Transverse colon (tissue), 4 donors: ENCODE measurements at regions not wholly inside any gene's neighbourhood (a gene's known extent, or its start where the extent isn't known, plus 50 kb on each side); places are given as distances from the start of the nearest gene placed in this dataset.

Experiments
- DNase-seq: peaks from one replicate; pipeline ENCODE4 v3.0.0-alpha.2; 2019
- H3K27ac ChIP-seq, 4 donors: fragments of 200-600 bp; sonication (generic); 2 replicates each; pipeline ENCODE4 v1.5.1; 2016 to 2018; ENCODE audit warnings: inconsistent platforms in 4 of 4
- H3K27me3 ChIP-seq: fragments of 200-600 bp; sonication (generic); 2 replicates; pipeline ENCODE4 v1.5.1; 2017; ENCODE audit warnings: inconsistent platforms
- H3K36me3 ChIP-seq, 4 donors: fragments of 200-600 bp; sonication (generic); 2 replicates each; pipeline ENCODE4 v1.5.1; 2017 to 2019; ENCODE audit warnings: inconsistent platforms in 4 of 4
- H3K4me1 ChIP-seq, 4 donors: fragments of 200-600 bp; sonication (generic); 2 replicates each; pipeline ENCODE4 v1.5.1; 2017 to 2020; ENCODE audit warnings: inconsistent platforms in 4 of 4
- H3K4me3 ChIP-seq, 4 donors: fragments of 200-600 bp; sonication (generic); 1 replicate in 1 of 4; 2 replicates in 3 of 4; pipeline versions ENCODE4 v1.5.1 to v1.6.1; 2017 to 2019; ENCODE audit warnings: inconsistent platforms in 4 of 4
- H3K9me3 ChIP-seq, 2 donors: fragments of 200-600 bp; sonication (generic); 2 replicates each; pipeline ENCODE4 v1.5.1; 2017 to 2019; ENCODE audit warnings: inconsistent platforms in 2 of 2
- EP300 ChIP-seq: sonication (generic); formaldehyde crosslinking; IDR thresholded peaks from one replicate; pipeline ENCODE4 v1.6.1; 2017; ENCODE audit warnings: antibody characterized with exemption, low read depth
- POLR2A ChIP-seq: fragments of 450-650 bp; IDR thresholded peaks from one replicate; pipeline ENCODE4 v1.6.1; 2016; ENCODE audit warnings: antibody characterized with exemption, mild to moderate bottlenecking, moderate library complexity
- POLR2AphosphoS5 ChIP-seq, 3 donors: sonication (generic); formaldehyde crosslinking; IDR thresholded peaks; one replicate each; pipeline ENCODE4 v1.6.1; 2016; ENCODE audit warnings: antibody characterized with exemption in 3 of 3
- WGBS, 2 donors: methylation state at CpG; one replicate each; pipeline ENCODE4 v1.1.5; 2018; ENCODE audit warnings: low coverage in 1 of 2; 5-methylcytosine and 5-hydroxymethylcytosine counted together
- in situ Hi-C, 4 donors: fragments of 200-750 bp; cut with MboI; loops; one replicate each; pipeline versions ENCODE4 v1.15.0 to v1.15.1; 2017; ENCODE audit warnings: low sequenced_read_pairs in 3 of 4, low pct_ligation_motif_present in 1 of 4, low pct_unique_long_range_greater_than_20kb in 1 of 4
- intact Hi-C: fragments of 100-400 bp; cut with DNase I; formaldehyde crosslinking; loops from one replicate; pipeline ENCODE4 v1.15.1; 2023; ENCODE audit warnings: low total_unique reads
- TF ChIP-seq, protein P1 (sequence below), 5 experiments: fragments of 200-600 bp in 3 of 5; fragments of 450-650 bp in 2 of 5; sonication (generic) in 3 of 5; IDR thresholded peaks; 1 replicate in 2 of 5; 2 replicates in 3 of 5; pipeline ENCODE4 v1.5.1; 2016 to 2017; ENCODE audit warnings: antibody characterized with exemption in 5 of 5, inconsistent platforms in 3 of 5, mild to moderate bottlenecking in 2 of 5, moderate library complexity in 1 of 5

- intact Hi-C loops (no loop called here), in situ Hi-C loops (no loop called here)
- Histone ChIP-seq H3K4me3 (no peak overlapping the region), H3K9me3 (no peaks in the 10 kb centered on the region), H3K27me3 (no peaks in the 10 kb centered on the region), H3K36me3 (no peaks in the 10 kb centered on the region), H3K27ac (no peak overlapping the region), H3K4me1 (no peaks in the 10 kb centered on the region)
- no peak for DNase-seq
- TF ChIP-seq POLR2A: no peak
- no peak for TF ChIP-seq EP300
- TF ChIP-seq, protein P1, sequence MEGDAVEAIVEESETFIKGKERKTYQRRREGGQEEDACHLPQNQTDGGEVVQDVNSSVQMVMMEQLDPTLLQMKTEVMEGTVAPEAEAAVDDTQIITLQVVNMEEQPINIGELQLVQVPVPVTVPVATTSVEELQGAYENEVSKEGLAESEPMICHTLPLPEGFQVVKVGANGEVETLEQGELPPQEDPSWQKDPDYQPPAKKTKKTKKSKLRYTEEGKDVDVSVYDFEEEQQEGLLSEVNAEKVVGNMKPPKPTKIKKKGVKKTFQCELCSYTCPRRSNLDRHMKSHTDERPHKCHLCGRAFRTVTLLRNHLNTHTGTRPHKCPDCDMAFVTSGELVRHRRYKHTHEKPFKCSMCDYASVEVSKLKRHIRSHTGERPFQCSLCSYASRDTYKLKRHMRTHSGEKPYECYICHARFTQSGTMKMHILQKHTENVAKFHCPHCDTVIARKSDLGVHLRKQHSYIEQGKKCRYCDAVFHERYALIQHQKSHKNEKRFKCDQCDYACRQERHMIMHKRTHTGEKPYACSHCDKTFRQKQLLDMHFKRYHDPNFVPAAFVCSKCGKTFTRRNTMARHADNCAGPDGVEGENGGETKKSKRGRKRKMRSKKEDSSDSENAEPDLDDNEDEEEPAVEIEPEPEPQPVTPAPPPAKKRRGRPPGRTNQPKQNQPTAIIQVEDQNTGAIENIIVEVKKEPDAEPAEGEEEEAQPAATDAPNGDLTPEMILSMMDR (IDR thresholded peaks at IDR 0.05): no peak
- TF ChIP-seq POLR2AphosphoS5 (IDR thresholded peaks at IDR 0.05): no peak
- WGBS, 2 donors: 43 to 65% methylated on average over 1 to 3 of the region's 3 CpGs
Observed at GRCh38 chr16:48004141-48004695, 151.6 kb downstream of the ABCC12 start.

- H3K4me1 ChIP-seq: no peaks in the 10 kb centered on the region
- 62% methylated on average over 4 of the region's 4 CpGs; no CpG with 5 or more reads in 1 of the 2 donors for WGBS, 2 donors
- no peak overlapping the region for H3K27ac ChIP-seq
- in situ Hi-C loops: no loop called here
- DNase-seq: no peak
- H3K4me3 ChIP-seq: no peak overlapping the region
- intact Hi-C loops: no loop called here
- no peaks in the 10 kb centered on the region for H3K9me3 ChIP-seq
- no peaks in the 10 kb centered on the region for H3K27me3 ChIP-seq
- no peaks in the 10 kb centered on the region for H3K36me3 ChIP-seq
- TF ChIP-seq, protein P1 (IDR thresholded peaks at IDR 0.05): no peak
- TF ChIP-seq EP300 (no peak), POLR2AphosphoS5 (IDR thresholded peaks at IDR 0.05) (no peak), POLR2A (no peak)
Observed at GRCh38 chr16:48003206-48003907, 152.4 kb downstream of the ABCC12 start.

- Histone ChIP-seq H3K27ac (no peak overlapping the region), H3K36me3 (no peaks in the 10 kb centered on the region), H3K9me3 (no peaks in the 10 kb centered on the region), H3K27me3 (no peaks in the 10 kb centered on the region), H3K4me3 (no peak overlapping the region), H3K4me1 (no peaks in the 10 kb centered on the region)
- 47 to 56% methylated on average over 9 to 13 of the region's 13 CpGs for WGBS, 2 donors
- TF ChIP-seq POLR2AphosphoS5 (IDR thresholded peaks at IDR 0.05) (no peak), EP300 (no peak), POLR2A (no peak)
- TF ChIP-seq, protein P1 (IDR thresholded peaks at IDR 0.05): no peak
- no peak for DNase-seq
- intact Hi-C loops (no loop called here), in situ Hi-C loops (no loop called here)
Observed at GRCh38 chr16:48001324-48001895, 154.4 kb downstream of the ABCC12 start.

- H3K9me3 ChIP-seq: no peaks in the 10 kb centered on the region
- H3K4me3 ChIP-seq: no peak overlapping the region
- TF ChIP-seq POLR2A (no peak), EP300 (no peak), POLR2AphosphoS5 (IDR thresholded peaks at IDR 0.05) (no peak)
- TF ChIP-seq, protein P1 (IDR thresholded peaks at IDR 0.05): no peak
- intact Hi-C loops: no loop called here
- no peaks in the 10 kb centered on the region for H3K36me3 ChIP-seq
- no peak overlapping the region for H3K27ac ChIP-seq
- no peak for DNase-seq
- H3K27me3 ChIP-seq: no peaks in the 10 kb centered on the region
- no peaks in the 10 kb centered on the region for H3K4me1 ChIP-seq
- in situ Hi-C loops: no loop called here
- 67 to 80% methylated on average over 3 of the region's 3 CpGs for WGBS, 2 donors
Observed at GRCh38 chr16:48000622-48001021, 155.2 kb downstream of the ABCC12 start.
